ENCODE measurements at regions not wholly inside any gene's neighbourhood (a gene's known extent, or its start where the extent isn't known, plus 50 kb on each side); places are given as distances from the start of the nearest gene placed in this dataset.

DNA sequence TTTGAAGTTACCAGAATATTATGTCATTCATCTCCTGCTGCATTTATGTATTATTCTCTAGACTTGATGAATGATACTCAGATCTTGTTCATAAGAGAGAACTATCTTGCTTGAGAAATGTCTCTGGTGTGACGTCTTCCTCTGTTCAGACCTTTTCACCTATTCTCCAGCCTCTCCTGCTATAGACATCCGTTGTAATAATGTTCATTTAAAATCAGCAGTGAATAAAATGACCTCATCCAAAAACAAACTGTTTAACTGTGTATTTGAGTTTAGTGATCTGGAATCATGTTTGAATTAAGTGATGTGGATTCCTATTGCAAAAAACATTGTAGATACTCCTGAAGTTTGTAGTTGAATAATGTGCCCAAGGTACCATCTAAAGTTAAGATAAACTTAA, 487.1 kb downstream of the PCNX1 start:
- TF ChIP-seq, protein P1, sequence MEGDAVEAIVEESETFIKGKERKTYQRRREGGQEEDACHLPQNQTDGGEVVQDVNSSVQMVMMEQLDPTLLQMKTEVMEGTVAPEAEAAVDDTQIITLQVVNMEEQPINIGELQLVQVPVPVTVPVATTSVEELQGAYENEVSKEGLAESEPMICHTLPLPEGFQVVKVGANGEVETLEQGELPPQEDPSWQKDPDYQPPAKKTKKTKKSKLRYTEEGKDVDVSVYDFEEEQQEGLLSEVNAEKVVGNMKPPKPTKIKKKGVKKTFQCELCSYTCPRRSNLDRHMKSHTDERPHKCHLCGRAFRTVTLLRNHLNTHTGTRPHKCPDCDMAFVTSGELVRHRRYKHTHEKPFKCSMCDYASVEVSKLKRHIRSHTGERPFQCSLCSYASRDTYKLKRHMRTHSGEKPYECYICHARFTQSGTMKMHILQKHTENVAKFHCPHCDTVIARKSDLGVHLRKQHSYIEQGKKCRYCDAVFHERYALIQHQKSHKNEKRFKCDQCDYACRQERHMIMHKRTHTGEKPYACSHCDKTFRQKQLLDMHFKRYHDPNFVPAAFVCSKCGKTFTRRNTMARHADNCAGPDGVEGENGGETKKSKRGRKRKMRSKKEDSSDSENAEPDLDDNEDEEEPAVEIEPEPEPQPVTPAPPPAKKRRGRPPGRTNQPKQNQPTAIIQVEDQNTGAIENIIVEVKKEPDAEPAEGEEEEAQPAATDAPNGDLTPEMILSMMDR (IDR thresholded peaks at IDR 0.05; ENCODE audit: low read length) = no peak
- no peak for TF ChIP-seq EZH2 (IDR thresholded peaks at IDR 0.05; ENCODE audit: borderline replicate concordance, low read length)

Data from OCI-LY1 (cell line).